Hepatocyte (in vitro differentiated cells): ENCODE measurements at regions not wholly inside any gene's neighbourhood (a gene's known extent, or its start where the extent isn't known, plus 50 kb on each side); places are given as distances from the start of the nearest gene placed in this dataset.

Source experiments
- EZH2 ChIP-seq: fragments of 200-600 bp; sonication (generic); IDR thresholded peaks from 2 replicates; pipeline ENCODE4 v1.6.1; 2016; ENCODE audit warnings: antibody characterized with exemption, mild to moderate bottlenecking, borderline replicate concordance
- TF ChIP-seq, protein P1 (sequence below): fragments of 200-600 bp; sonication (generic); IDR thresholded peaks from 2 replicates; pipeline ENCODE4 v1.5.1; 2016; ENCODE audit warnings: antibody characterized with exemption, mild to moderate bottlenecking; ENCODE audit not compliant: poor library complexity

DNA sequence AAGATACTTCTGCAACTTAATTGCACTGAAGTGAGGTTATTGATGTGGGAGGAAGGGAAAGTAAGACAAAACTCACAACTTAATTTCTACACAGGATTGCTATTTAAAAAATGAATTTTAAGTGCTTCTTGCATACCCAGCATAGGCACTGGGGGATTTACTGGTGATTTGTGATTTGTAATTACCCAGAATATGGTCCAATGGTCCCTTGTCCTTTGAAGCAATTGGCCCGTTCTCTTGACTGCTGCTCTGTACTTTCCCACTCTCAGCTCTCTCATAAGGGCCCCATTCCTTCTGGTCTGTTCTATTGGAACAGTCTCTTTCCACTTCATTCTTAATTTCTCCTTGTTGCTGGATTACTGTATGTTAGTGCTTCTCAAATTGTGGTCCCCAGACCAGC lies 75.4 kb upstream of the SPATA31D4 start:
- TF ChIP-seq, protein P1, sequence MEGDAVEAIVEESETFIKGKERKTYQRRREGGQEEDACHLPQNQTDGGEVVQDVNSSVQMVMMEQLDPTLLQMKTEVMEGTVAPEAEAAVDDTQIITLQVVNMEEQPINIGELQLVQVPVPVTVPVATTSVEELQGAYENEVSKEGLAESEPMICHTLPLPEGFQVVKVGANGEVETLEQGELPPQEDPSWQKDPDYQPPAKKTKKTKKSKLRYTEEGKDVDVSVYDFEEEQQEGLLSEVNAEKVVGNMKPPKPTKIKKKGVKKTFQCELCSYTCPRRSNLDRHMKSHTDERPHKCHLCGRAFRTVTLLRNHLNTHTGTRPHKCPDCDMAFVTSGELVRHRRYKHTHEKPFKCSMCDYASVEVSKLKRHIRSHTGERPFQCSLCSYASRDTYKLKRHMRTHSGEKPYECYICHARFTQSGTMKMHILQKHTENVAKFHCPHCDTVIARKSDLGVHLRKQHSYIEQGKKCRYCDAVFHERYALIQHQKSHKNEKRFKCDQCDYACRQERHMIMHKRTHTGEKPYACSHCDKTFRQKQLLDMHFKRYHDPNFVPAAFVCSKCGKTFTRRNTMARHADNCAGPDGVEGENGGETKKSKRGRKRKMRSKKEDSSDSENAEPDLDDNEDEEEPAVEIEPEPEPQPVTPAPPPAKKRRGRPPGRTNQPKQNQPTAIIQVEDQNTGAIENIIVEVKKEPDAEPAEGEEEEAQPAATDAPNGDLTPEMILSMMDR: no peak
- TF ChIP-seq EZH2: no peak
